Trophoblast cell (in vitro differentiated cells and primary cell): ENCODE measurements at regions not wholly inside any gene's neighbourhood (a gene's known extent, or its start where the extent isn't known, plus 50 kb on each side); places are given as distances from the start of the nearest gene placed in this dataset.

Experiments
- DNase-seq, 2 donors: peaks; one replicate each; pipeline ENCODE4 v3.0.0-alpha.2; 2016
- H2AFZ ChIP-seq: 2 replicates; pipeline ENCODE4 v1.6.1; 2013; ENCODE audit warnings: low read length, moderate library complexity, mild to moderate bottlenecking; ENCODE audit not compliant: insufficient read depth, poor library complexity
- H2AK5ac ChIP-seq: 2 replicates; pipeline ENCODE4 v1.6.1; 2013; ENCODE audit warnings: mild to moderate bottlenecking, low read length
- H2BK120ac ChIP-seq: 2 replicates; pipeline ENCODE4 v1.6.1; 2013; ENCODE audit warnings: low read length, mild to moderate bottlenecking, moderate library complexity; ENCODE audit not compliant: insufficient read depth, poor library complexity
- H2BK12ac ChIP-seq: 2 replicates; pipeline ENCODE4 v1.6.1; 2013; ENCODE audit warnings: mild to moderate bottlenecking, low read length, moderate library complexity
- H2BK5ac ChIP-seq: 2 replicates; pipeline ENCODE4 v1.6.1; 2013; ENCODE audit warnings: low read length, low read depth, moderate library complexity, mild to moderate bottlenecking; ENCODE audit not compliant: poor library complexity
- H3K14ac ChIP-seq: 2 replicates; pipeline ENCODE4 v1.6.1; 2013; ENCODE audit warnings: mild to moderate bottlenecking, low read length
- H3K18ac ChIP-seq: 2 replicates; pipeline ENCODE4 v1.6.1; 2013; ENCODE audit warnings: mild to moderate bottlenecking, low read length
- H3K23ac ChIP-seq: 2 replicates; pipeline ENCODE4 v1.6.1; 2013; ENCODE audit warnings: low read length
- H3K27ac ChIP-seq: 2 replicates; pipeline ENCODE4 v1.5.1; 2013; ENCODE audit warnings: low read depth, mild to moderate bottlenecking, inconsistent platforms, low read length, moderate library complexity
- H3K27me3 ChIP-seq: 2 replicates; pipeline ENCODE4 v1.6.1; 2013; ENCODE audit warnings: inconsistent platforms, mild to moderate bottlenecking, low read length, moderate library complexity; ENCODE audit not compliant: insufficient read depth
- H3K36me3 ChIP-seq, 2 experiments: 1 replicate in 1 of 2; 2 replicates in 1 of 2; pipeline ENCODE4 v1.6.1; 2013; ENCODE audit warnings: low read length in 2 of 2, mild to moderate bottlenecking in 2 of 2, moderate library complexity in 1 of 2; ENCODE audit not compliant: insufficient read depth in 2 of 2, control insufficient read depth in 1 of 2
- H3K4ac ChIP-seq: 2 replicates; pipeline ENCODE4 v1.6.1; 2013; ENCODE audit warnings: low read depth, mild to moderate bottlenecking, low read length, moderate library complexity
- H3K4me1 ChIP-seq, 2 experiments: 1 replicate in 1 of 2; 2 replicates in 1 of 2; pipeline ENCODE4 v1.6.1; 2013; ENCODE audit warnings: low read length in 2 of 2, mild to moderate bottlenecking in 2 of 2, moderate library complexity in 1 of 2; ENCODE audit not compliant: insufficient read depth in 2 of 2, control insufficient read depth in 1 of 2
- H3K4me2 ChIP-seq: 2 replicates; pipeline ENCODE4 v1.6.1; 2013; ENCODE audit warnings: inconsistent platforms, mild to moderate bottlenecking, low read length, moderate library complexity
- H3K4me3 ChIP-seq: 2 replicates; pipeline ENCODE4 v1.5.1; 2013; ENCODE audit warnings: mild to moderate bottlenecking, low read depth, low read length, inconsistent platforms
- H3K79me1 ChIP-seq: one replicate; pipeline ENCODE4 v1.6.1; 2013; ENCODE audit warnings: low read length
- H3K79me2 ChIP-seq: 2 replicates; pipeline ENCODE4 v1.6.1; 2013; ENCODE audit warnings: low read length, mild to moderate bottlenecking; ENCODE audit not compliant: control insufficient read depth, insufficient read depth, poor library complexity
- H3K9ac ChIP-seq: 2 replicates; pipeline ENCODE4 v1.6.1; 2013; ENCODE audit warnings: mild to moderate bottlenecking, low read length
- H3K9me3 ChIP-seq: 2 replicates; pipeline ENCODE4 v1.6.1; 2013; ENCODE audit warnings: low read depth, mild to moderate bottlenecking, control low read depth, inconsistent platforms, low read length; ENCODE audit not compliant: insufficient read depth
- H4K12ac ChIP-seq: 2 replicates; pipeline ENCODE4 v1.6.1; 2013; ENCODE audit warnings: low read depth, mild to moderate bottlenecking, low read length, moderate library complexity
- H4K8ac ChIP-seq: 2 replicates; pipeline ENCODE4 v1.6.1; 2013; ENCODE audit warnings: low read depth, mild to moderate bottlenecking, low read length, moderate library complexity
- H4K91ac ChIP-seq: one replicate; pipeline ENCODE4 v1.6.1; 2013; ENCODE audit warnings: low read depth, mild to moderate bottlenecking, low read length, moderate library complexity
- WGBS: extraction: QIAGEN DNeasy Blood & Tissue Kit; methylation state at CpG from one replicate; pipeline ENCODE4 v1.1.7; 2013; ENCODE audit warnings: missing lambda C conversion rate; ENCODE audit not compliant: insufficient read length, insufficient coverage; ENCODE audit errors: extremely low coverage; 5-methylcytosine and 5-hydroxymethylcytosine counted together

DNA sequence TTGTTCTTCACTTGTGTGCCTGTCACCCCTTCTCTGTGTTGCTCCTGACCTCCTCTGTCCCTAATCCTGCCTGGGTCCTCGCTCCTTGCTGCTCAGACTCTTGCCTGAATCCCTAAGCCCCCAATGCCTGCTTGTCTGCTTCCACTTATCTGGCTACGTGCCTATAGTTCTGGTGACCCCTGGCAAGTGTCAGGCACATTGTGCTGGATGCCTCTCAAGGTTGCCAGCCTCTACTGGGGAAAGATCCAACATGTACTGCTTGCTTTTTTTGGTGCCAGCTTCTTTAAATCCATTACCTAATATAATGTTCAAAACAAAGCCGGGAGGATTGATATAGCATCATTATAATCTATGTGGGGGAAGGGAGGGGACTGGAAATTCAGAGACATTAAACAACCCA lies 448.0 kb upstream of the CCDC196 start:
- no peaks in the 10 kb centered on the region for H3K4me1 ChIP-seq
- H3K23ac ChIP-seq: no peak overlapping the region
- H3K79me1 ChIP-seq: no peaks in the 10 kb centered on the region
- no peak overlapping the region for H2BK5ac ChIP-seq
- H3K79me2 ChIP-seq: no peaks in the 10 kb centered on the region
- no peak overlapping the region for H3K27ac ChIP-seq
- no peak overlapping the region for H2AK5ac ChIP-seq
- no peak overlapping the region for H3K4me2 ChIP-seq
- H3K9me3 ChIP-seq: peaks cover 2% of the 10 kb centered on the region
- H3K18ac ChIP-seq: no peak overlapping the region
- WGBS: no CpG with 5 or more reads among the region's 3 CpGs
- no peak overlapping the region for H3K4me3 ChIP-seq
- no peaks in the 10 kb centered on the region for H3K27me3 ChIP-seq
- no peak overlapping the region for H4K8ac ChIP-seq
- H3K4ac ChIP-seq: no peak overlapping the region
- H4K12ac ChIP-seq: no peak overlapping the region
- H4K91ac ChIP-seq: no peak overlapping the region
- H3K36me3 ChIP-seq: no peaks in the 10 kb centered on the region
- H2BK12ac ChIP-seq: no peak overlapping the region
- no peak overlapping the region for H2AFZ ChIP-seq
- H3K9ac ChIP-seq: no peak overlapping the region
- H2BK120ac ChIP-seq: no peak overlapping the region
- H3K14ac ChIP-seq: no peak overlapping the region
- DNase-seq: no peak

DNA sequence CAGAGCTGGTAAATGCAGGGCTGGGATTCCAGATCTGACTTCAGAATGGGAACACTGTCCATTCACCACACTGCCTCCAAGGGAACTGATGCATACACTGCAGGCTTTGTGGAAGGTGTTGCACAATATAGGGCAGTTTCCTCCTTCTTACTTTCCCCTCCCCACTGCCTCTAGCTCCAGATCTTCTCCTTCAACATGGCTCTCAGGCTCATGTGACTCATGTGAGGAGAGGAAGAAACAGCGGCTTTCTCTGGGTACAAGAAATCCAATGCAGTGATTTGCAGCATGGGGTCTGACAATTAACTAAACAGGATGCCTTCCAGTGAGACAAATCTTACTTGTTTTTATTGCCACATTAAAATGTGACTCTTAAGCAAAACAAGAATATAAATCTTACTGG lies 447.6 kb upstream of the CCDC196 start:
- Histone ChIP-seq H3K4ac (no peak overlapping the region), H3K9me3 (peaks cover 2% of the 10 kb centered on the region), H3K18ac (no peak overlapping the region), H4K91ac (no peak overlapping the region), H3K36me3 (no peaks in the 10 kb centered on the region), H3K9ac (no peak overlapping the region), H3K79me2 (no peaks in the 10 kb centered on the region), H3K4me1 (no peaks in the 10 kb centered on the region), H3K4me3 (no peak overlapping the region), H4K12ac (no peak overlapping the region), H2AFZ (no peak overlapping the region), H3K14ac (no peak overlapping the region), H3K4me2 (no peak overlapping the region), H3K79me1 (no peaks in the 10 kb centered on the region), H2BK120ac (no peak overlapping the region), H3K23ac (no peak overlapping the region), H2BK5ac (no peak overlapping the region), H3K27me3 (no peaks in the 10 kb centered on the region), H2BK12ac (no peak overlapping the region), H4K8ac (no peak overlapping the region), H3K27ac (no peak overlapping the region), H2AK5ac (no peak overlapping the region)
- DNase-seq: peak in 1 of 2 donors; percentile 33
- WGBS: no CpG with 5 or more reads among the region's 1 CpG

DNA sequence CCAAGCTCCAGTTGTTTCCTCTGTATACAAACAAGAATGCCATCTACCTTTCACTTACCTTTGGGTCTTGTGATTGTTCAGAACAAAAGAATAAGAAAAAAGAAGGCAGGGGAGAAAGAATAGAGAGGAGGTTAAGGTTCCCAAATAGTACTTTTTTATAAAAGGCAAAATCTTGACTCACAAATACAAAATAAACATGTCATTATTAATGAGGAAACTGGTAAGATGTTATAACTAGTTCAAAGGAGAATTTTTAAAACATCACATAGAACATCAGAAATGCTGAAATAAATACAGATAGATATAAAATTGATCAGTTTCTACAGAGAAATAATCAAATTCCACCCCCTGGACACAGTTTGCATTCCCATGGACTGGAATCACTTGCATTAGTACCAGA lies 446.7 kb upstream of the CCDC196 start:
- Histone ChIP-seq H3K79me1 (no peaks in the 10 kb centered on the region), H2AK5ac (no peak overlapping the region)
- no peak for DNase-seq

DNA sequence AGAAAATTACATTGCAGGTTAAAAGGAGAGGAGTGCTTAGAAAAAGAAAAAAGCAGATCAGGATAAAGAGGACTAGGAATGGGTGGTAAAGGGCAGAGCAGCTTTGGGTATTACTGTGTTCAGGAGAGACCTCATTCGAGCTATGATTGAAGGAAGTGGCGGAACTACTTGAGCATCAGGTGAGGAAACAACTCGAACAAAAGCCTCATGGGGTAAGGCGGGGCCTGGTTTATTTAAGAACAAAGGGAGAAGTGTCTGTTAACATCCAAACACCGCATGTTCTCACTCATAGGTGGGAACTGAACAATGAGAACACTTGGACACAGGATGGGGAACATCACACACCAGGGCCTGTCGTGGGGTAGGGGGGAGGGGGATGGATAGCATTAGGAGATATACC lies 444.6 kb upstream of the CCDC196 start:
- H3K4me2 ChIP-seq: no peak overlapping the region
- peaks cover 2 to 6% of the 10 kb centered on the region in 2 experiments for H3K4me1 ChIP-seq
- H3K36me3 ChIP-seq: no peaks in the 10 kb centered on the region
- H3K4ac ChIP-seq: no peak overlapping the region
- H3K9me3 ChIP-seq: no peaks in the 10 kb centered on the region
- no peak overlapping the region for H3K23ac ChIP-seq
- no peak overlapping the region for H3K4me3 ChIP-seq
- no peak overlapping the region for H2BK5ac ChIP-seq
- no peak overlapping the region for H2AFZ ChIP-seq
- H3K79me1 ChIP-seq: no peaks in the 10 kb centered on the region
- no peak overlapping the region for H2BK12ac ChIP-seq
- no CpG with 5 or more reads among the region's 6 CpGs for WGBS
- no peak overlapping the region for H2AK5ac ChIP-seq
- DNase-seq: no peak
- H4K12ac ChIP-seq: no peak overlapping the region
- no peaks in the 10 kb centered on the region for H3K79me2 ChIP-seq
- H3K18ac ChIP-seq: no peak overlapping the region
- H4K8ac ChIP-seq: no peak overlapping the region
- H2BK120ac ChIP-seq: no peak overlapping the region
- H3K9ac ChIP-seq: no peak overlapping the region
- no peak overlapping the region for H3K27ac ChIP-seq
- no peak overlapping the region for H4K91ac ChIP-seq
- H3K14ac ChIP-seq: no peak overlapping the region
- no peaks in the 10 kb centered on the region for H3K27me3 ChIP-seq

More for the DNA sequence above, 446.7 kb upstream of the CCDC196 start:
- no peak overlapping the region for H4K12ac ChIP-seq
- H3K4me3 ChIP-seq: no peak overlapping the region
- no peak overlapping the region for H2AFZ ChIP-seq
- H3K36me3 ChIP-seq: no peaks in the 10 kb centered on the region
- no peak overlapping the region for H2BK5ac ChIP-seq
- H3K27me3 ChIP-seq: no peaks in the 10 kb centered on the region
- H3K14ac ChIP-seq: no peak overlapping the region
- H3K79me2 ChIP-seq: no peaks in the 10 kb centered on the region
- no peaks in the 10 kb centered on the region for H3K4me1 ChIP-seq
- no peak overlapping the region for H2BK12ac ChIP-seq
- H4K91ac ChIP-seq: no peak overlapping the region
- no peak overlapping the region for H3K27ac ChIP-seq
- no peak overlapping the region for H3K4me2 ChIP-seq
- no peak overlapping the region for H3K9ac ChIP-seq
- H3K18ac ChIP-seq: no peak overlapping the region
- no peak overlapping the region for H4K8ac ChIP-seq
- no peak overlapping the region for H3K23ac ChIP-seq
- H3K4ac ChIP-seq: no peak overlapping the region
- H3K9me3 ChIP-seq: peaks cover 2% of the 10 kb centered on the region
- H2BK120ac ChIP-seq: no peak overlapping the region

DNA sequence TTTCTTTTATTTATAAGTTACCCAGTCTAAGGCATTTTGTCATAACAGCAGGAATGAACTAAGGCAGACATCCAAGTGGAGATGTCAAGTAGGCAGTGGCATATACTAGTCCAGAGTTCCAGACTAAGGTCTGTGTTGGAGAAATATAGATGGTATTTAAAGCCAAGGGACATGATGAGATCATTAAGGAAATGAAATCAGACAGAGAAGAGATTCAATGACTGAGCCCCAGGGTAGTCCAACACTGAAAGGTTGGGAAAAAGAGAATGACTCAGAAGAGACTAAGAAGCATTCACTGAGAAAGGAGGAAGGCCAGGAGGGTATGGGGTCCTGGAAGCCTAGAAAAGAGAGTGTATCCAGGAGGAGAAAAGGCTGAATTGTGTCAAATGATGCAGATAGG lies 442.2 kb upstream of the CCDC196 start:
- Histone ChIP-seq H3K27ac (no peak overlapping the region), H3K9me3 (no peaks in the 10 kb centered on the region), H4K91ac (no peak overlapping the region), H2AFZ (no peak overlapping the region), H2BK120ac (no peak overlapping the region), H3K9ac (no peak overlapping the region), H4K8ac (no peak overlapping the region), H3K4me3 (no peak overlapping the region), H3K14ac (no peak overlapping the region), H3K4me1 (peaks cover 2 to 6% of the 10 kb centered on the region in 2 experiments), H3K4me2 (no peak overlapping the region), H3K79me1 (no peaks in the 10 kb centered on the region), H3K36me3 (no peaks in the 10 kb centered on the region), H3K18ac (no peak overlapping the region), H3K27me3 (no peaks in the 10 kb centered on the region), H2BK5ac (no peak overlapping the region), H2AK5ac (no peak overlapping the region), H3K79me2 (no peaks in the 10 kb centered on the region), H4K12ac (no peak overlapping the region), H2BK12ac (no peak overlapping the region), H3K4ac (no peak overlapping the region), H3K23ac (no peak overlapping the region)
- DNase-seq: no peak
